Esophagus (tissue), 2 donors: ENCODE measurements at regions not wholly inside any gene's neighbourhood (a gene's known extent, or its start where the extent isn't known, plus 50 kb on each side); places are given as distances from the start of the nearest gene placed in this dataset.

Source experiments
- H3K27ac ChIP-seq, 2 donors: one replicate each; pipeline ENCODE4 v1.5.1; 2013; ENCODE audit warnings: low read depth in 2 of 2, mild to moderate bottlenecking in 2 of 2, inconsistent platforms in 1 of 2, low read length in 1 of 2, moderate library complexity in 1 of 2
- H3K27me3 ChIP-seq, 2 donors: one replicate each; pipeline ENCODE4 v1.6.1; 2013; ENCODE audit warnings: low read length in 2 of 2, control low read depth in 1 of 2, mild to moderate bottlenecking in 1 of 2; ENCODE audit not compliant: insufficient read depth in 2 of 2, control insufficient read depth in 1 of 2
- H3K36me3 ChIP-seq, 2 donors: one replicate each; pipeline ENCODE4 v1.6.1; 2013; ENCODE audit warnings: low read length in 1 of 2; ENCODE audit not compliant: control insufficient read depth in 2 of 2, insufficient read depth in 2 of 2
- H3K4me1 ChIP-seq, 2 donors: one replicate each; pipeline ENCODE4 v1.6.1; 2013; ENCODE audit warnings: low read length in 1 of 2; ENCODE audit not compliant: control insufficient read depth in 2 of 2, insufficient read depth in 2 of 2
- H3K4me3 ChIP-seq, 2 donors: one replicate each; pipeline ENCODE4 v1.5.1; 2013; ENCODE audit warnings: low read length in 2 of 2, mild to moderate bottlenecking in 2 of 2, low read depth in 1 of 2, moderate library complexity in 1 of 2
- H3K9me3 ChIP-seq, 2 donors: one replicate each; pipeline ENCODE4 v1.6.1; 2013; ENCODE audit warnings: mild to moderate bottlenecking in 2 of 2, low read depth in 1 of 2, low read length in 1 of 2, moderate library complexity in 1 of 2; ENCODE audit not compliant: control insufficient read depth in 2 of 2, insufficient read depth in 1 of 2
- WGBS, 2 donors: extraction: QIAGEN DNeasy Blood & Tissue Kit; methylation state at CpG; one replicate each; pipeline ENCODE4 v1.1.7; 2013; 5-methylcytosine and 5-hydroxymethylcytosine counted together
- donor health status: healthy with polysubstance abuse.
- donor health status: Bipolar disorder and iron deficiency.

DNA sequence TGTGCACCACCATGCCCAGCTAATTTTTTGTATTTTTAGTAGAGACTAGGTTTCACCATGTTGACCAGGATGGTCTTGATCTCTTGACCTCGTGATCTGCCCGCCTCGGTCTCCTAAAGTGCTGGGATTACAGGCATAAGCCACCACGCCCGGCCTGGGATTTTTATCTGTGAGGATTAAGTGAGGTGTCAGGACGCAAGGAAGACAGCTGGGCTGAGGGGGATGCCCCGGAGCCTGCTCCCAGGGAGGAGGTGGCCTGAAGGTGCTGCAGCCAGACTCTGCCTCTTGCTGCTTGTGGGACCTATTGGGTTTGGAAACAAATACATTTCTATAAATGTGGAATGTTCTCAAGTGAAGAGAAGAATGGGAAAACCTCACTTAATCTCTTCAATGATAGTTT lies 131.6 kb downstream of the OLFM4 start:
- Histone ChIP-seq H3K9me3 (no peaks in the 10 kb centered on the region), H3K4me1 (no peaks in the 10 kb centered on the region), H3K4me3 (no peak overlapping the region), H3K27me3 (no peaks in the 10 kb centered on the region), H3K36me3 (no peaks in the 10 kb centered on the region), H3K27ac (no peak overlapping the region)
- 76 to 78% methylated on average over 7 of the region's 7 CpGs for WGBS, 2 donors

DNA sequence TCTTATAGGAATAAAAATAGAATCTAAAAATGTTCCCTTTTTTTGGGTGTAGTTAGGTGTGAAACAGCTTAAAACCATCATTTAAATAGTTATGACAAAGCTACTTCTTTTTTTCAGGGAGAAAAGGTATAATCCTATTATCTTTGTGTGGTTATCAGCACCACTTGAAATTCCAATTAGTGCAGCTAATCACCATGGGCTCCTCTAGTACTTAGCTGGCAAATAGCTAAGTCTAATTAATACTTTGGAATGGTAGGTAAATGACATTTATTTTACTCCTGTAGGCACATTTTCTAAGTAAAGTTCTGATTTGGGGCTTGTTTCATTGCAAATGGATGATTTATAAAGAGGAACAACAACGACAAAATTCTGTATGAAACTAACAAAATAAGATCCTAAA lies 132.6 kb downstream of the OLFM4 start:
- no peak overlapping the region for H3K4me3 ChIP-seq
- H3K9me3 ChIP-seq, result no peaks in the 10 kb centered on the region
- H3K36me3 ChIP-seq, result no peaks in the 10 kb centered on the region
- WGBS, 2 donors, result 73 to 81% methylated on average over 1 of the region's 1 CpG
- no peaks in the 10 kb centered on the region for H3K27me3 ChIP-seq
- no peaks in the 10 kb centered on the region for H3K4me1 ChIP-seq
- H3K27ac ChIP-seq, result no peak overlapping the region

DNA sequence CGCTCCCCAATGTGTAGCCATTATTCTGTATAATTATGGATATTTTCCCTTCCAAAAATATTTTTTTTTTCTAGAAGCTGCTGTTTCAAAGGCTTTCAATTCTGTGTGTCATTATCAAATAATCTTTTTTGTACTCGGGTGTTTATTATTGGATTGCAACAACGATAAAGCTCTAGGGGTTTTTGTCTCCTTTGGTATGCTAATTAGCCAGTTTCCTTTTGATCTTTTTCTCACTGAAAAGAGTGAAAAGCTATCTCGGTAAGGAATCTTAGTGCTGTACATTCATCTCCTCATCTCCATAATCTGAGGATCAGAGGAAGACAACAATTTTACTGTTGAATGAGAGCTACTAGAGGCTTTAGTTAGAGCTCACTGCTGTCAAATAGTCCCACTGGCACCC lies 136.6 kb downstream of the OLFM4 start:
- no peaks in the 10 kb centered on the region for H3K4me1 ChIP-seq
- H3K9me3 ChIP-seq, result no peaks in the 10 kb centered on the region
- no peaks in the 10 kb centered on the region for H3K27me3 ChIP-seq
- whole genome bisulfite sequencing, 2 donors, result 18 to 33% methylated on average over 4 of the region's 4 CpGs
- H3K36me3 ChIP-seq, result no peaks in the 10 kb centered on the region
- no peak overlapping the region for H3K27ac ChIP-seq
- H3K4me3 ChIP-seq, result no peak overlapping the region

DNA sequence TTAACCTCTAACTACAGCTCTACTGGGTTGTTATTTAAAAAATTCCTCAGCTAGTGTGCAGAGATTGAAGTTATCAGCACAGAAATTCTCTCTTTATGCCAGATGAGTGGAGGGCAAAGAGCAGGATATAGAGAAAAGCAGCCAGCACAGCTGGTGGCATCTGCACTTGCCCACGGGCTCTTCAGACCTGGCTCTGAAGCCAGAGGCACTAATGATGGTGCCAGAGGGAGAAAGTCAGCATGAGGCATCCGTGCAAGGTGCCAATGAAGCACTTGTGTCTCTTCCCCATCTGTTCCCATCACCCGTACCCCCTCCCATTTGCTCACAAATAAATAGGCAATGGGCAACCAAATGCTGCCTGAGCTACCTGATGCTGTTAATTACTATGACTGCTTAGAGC lies 138.9 kb downstream of the OLFM4 start:
- Histone ChIP-seq H3K27ac (no peak overlapping the region), H3K4me3 (no peak overlapping the region), H3K27me3 (no peaks in the 10 kb centered on the region), H3K9me3 (no peaks in the 10 kb centered on the region), H3K4me1 (no peaks in the 10 kb centered on the region), H3K36me3 (no peaks in the 10 kb centered on the region)
- WGBS, 2 donors, result 32 to 34% methylated on average over 3 of the region's 3 CpGs

DNA sequence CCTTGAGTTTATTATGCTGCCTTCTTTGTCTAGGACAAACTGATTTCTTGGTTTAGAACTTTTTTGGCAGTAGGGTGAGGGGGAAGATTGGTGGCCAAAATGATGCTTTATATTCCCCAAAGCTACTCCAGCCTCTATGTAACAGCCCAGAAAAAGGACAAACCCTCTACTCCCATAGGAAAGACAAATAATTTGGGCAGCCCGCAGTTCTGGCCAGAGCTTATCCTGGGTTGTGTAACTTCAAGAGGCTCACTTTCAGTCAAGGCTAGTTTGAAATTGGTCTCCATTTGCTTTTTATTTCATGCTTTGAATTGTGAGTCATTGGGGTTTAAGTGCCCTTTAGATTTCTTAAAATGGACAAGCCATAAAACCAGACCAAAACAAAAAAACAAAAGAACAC lies 142.3 kb downstream of the OLFM4 start:
- WGBS, 2 donors, result 74 to 82% methylated on average over 1 of the region's 1 CpG
- no peak overlapping the region for H3K27ac ChIP-seq
- no peak overlapping the region for H3K4me3 ChIP-seq
- H3K4me1 ChIP-seq, result no peaks in the 10 kb centered on the region
- no peaks in the 10 kb centered on the region for H3K9me3 ChIP-seq
- no peaks in the 10 kb centered on the region for H3K27me3 ChIP-seq
- H3K36me3 ChIP-seq, result no peaks in the 10 kb centered on the region

DNA sequence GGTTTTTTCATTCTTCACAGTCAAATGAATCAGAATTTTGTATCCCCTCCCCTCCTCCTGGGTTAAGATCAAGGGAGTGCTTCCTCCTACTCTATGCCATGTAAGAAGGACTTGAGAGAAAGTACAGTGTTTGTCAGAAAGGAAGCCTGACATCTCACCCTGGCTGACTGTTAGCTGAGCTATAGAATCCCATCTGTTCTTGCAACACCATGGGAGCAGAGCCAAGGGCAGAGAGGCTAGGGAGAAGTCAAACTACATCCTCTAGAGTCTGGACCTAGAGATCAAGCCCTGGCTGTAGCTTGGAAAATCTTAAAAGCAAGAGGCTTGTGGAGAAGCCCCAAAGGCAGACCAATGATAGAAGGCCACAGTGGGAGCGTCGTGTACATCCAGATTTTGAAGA lies 145.9 kb downstream of the OLFM4 start:
- Histone ChIP-seq H3K27ac (no peak overlapping the region), H3K4me1 (no peaks in the 10 kb centered on the region), H3K4me3 (no peak overlapping the region), H3K27me3 (no peaks in the 10 kb centered on the region), H3K9me3 (no peaks in the 10 kb centered on the region), H3K36me3 (no peaks in the 10 kb centered on the region)
- 85 to 88% methylated on average over 2 of the region's 2 CpGs for WGBS, 2 donors

DNA sequence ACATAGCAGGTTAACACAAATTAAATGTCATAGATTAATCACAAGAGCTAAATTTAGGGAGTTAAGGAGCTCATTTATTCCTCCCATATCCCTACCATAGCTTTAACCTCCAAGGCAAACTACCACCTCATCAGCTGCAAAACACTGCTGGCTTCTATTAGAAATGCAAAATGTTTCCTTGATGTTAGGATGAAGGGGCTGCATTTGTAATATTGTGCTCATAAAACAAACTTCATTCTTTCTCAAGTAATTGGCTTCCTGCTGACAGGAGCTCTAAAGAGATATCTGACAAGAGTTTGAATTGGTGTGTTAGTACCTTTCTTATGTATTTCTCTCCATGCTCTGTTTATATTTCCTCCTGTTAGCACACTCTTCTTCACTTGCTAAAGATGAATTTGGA lies 152.1 kb downstream of the OLFM4 start:
- Histone ChIP-seq H3K4me1 (no peaks in the 10 kb centered on the region), H3K9me3 (no peaks in the 10 kb centered on the region), H3K27ac (no peak overlapping the region), H3K27me3 (no peaks in the 10 kb centered on the region), H3K36me3 (no peaks in the 10 kb centered on the region), H3K4me3 (no peak overlapping the region)

DNA sequence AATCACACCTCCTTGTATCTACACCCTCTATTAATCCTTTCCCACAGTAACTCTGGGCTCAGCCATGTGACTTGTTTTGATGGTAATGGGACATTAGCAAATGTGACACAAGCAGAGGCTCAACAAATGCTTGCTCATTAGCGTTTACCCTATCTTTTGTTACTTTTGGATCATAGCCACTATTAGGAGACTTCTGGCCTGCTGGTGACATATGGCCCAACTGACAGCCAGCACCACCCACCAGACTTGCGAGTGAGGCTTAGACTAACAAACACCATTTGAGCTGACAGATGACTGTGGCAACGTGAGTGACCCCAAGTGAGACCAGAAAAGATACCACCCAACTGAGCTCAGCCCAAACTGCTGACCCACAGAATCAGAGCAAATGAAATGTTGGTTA lies 154.1 kb downstream of the OLFM4 start:
- Histone ChIP-seq H3K9me3 (no peaks in the 10 kb centered on the region), H3K27ac (no peak overlapping the region), H3K4me3 (no peak overlapping the region), H3K4me1 (no peaks in the 10 kb centered on the region), H3K27me3 (no peaks in the 10 kb centered on the region), H3K36me3 (no peaks in the 10 kb centered on the region)
- WGBS, 2 donors, result 35 to 38% methylated on average over 3 of the region's 3 CpGs

DNA sequence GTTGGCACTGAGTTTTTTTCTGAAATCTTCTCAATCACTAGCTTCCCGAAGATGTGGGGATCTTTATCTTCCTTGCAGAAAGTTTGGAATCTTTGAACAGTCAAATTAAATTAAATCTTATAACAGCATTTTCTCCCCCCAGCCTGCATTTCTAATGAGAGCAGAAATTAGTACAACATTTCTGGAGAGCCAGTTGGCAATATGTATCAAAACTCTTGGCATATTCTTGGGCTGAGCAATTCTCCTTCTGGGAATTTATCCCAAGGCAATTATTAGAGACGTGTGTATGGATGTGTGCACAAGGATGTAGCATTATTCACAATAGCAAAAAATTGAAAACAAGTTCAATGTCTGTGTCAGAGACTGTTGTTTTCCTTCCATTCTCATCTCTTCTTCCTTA lies 159.5 kb downstream of the OLFM4 start:
- 46 to 55% methylated on average over 2 of the region's 2 CpGs for WGBS, 2 donors
- H3K4me1 ChIP-seq, result no peaks in the 10 kb centered on the region
- H3K27me3 ChIP-seq, result no peaks in the 10 kb centered on the region

DNA sequence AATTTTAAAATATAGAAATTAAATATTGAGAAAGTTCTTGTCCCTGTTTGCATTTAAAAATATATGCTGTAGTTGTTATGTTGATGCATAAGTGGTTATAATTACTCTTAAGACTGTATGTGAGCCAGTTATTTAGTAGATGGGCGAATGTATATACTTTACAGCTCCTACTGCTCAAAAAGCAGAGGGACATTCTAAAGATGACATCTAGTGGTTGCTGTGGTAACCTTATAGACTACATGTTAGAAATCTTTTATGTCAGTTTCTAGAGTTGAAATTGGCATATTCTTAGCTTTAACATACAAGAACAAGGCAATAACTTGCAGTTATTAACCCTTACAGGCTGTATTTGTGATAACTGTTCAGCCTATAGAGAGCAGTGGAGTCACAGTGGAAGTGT lies 160.5 kb downstream of the OLFM4 start:
- 65 to 74% methylated on average over 1 of the region's 1 CpG for WGBS, 2 donors
- no peaks in the 10 kb centered on the region for H3K4me1 ChIP-seq
- H3K4me3 ChIP-seq, result no peak overlapping the region
- H3K36me3 ChIP-seq, result no peaks in the 10 kb centered on the region
- H3K27ac ChIP-seq, result no peak overlapping the region
- no peaks in the 10 kb centered on the region for H3K27me3 ChIP-seq
- no peaks in the 10 kb centered on the region for H3K9me3 ChIP-seq

More for the DNA sequence above, 159.5 kb downstream of the OLFM4 start:
- Histone ChIP-seq H3K4me3 (no peak overlapping the region), H3K9me3 (no peaks in the 10 kb centered on the region), H3K36me3 (no peaks in the 10 kb centered on the region), H3K27ac (no peak overlapping the region)
